HAP-1 (cell line): ENCODE measurements at regions not wholly inside any gene's neighbourhood (a gene's known extent, or its start where the extent isn't known, plus 50 kb on each side); places are given as distances from the start of the nearest gene placed in this dataset.

Experiments used
- DNase-seq, 2 experiments: peaks; one replicate each; pipeline ENCODE4 v3.0.0-alpha.2; 2016 to 2020; ENCODE audit warnings: low spot score in 2 of 2
- H3K27me3 ChIP-seq: fragments of 250-450 bp; sonication (Bioruptor Pico); 2 replicates; pipeline ENCODE4 v1.5.1; 2020; ENCODE audit warnings: low read depth, mild to moderate bottlenecking, moderate library complexity
- H3K36me3 ChIP-seq: fragments of 250-450 bp; sonication (Bioruptor Pico); replicated peaks from 2 replicates; pipeline ENCODE4 v1.5.1; 2020; ENCODE audit warnings: mild to moderate bottlenecking
- H3K4me1 ChIP-seq: fragments of 250-450 bp; sonication (Bioruptor Pico); 2 replicates; pipeline ENCODE4 v1.5.1; 2020; ENCODE audit warnings: mild to moderate bottlenecking
- H3K4me3 ChIP-seq: fragments of 250-450 bp; sonication (Bioruptor Pico); 2 replicates; pipeline ENCODE4 v1.5.1; 2020; ENCODE audit warnings: mild to moderate bottlenecking, moderate library complexity
- H3K9me3 ChIP-seq: fragments of 250-450 bp; sonication (Bioruptor Pico); 2 replicates; pipeline ENCODE4 v1.5.1; 2020; ENCODE audit warnings: mild to moderate bottlenecking, moderate library complexity
- in situ Hi-C: fragments of 300-500 bp; cut with MboI; formaldehyde crosslinking; loops from 3 replicates; pipeline ENCODE4 v1.14.3; 2020; ENCODE audit warnings: low sequenced_read_pairs, inconsistent platforms, mixed read lengths

- Histone ChIP-seq H3K9me3 (no peaks in the 10 kb centered on the region), H3K27me3 (peaks cover 12% of the 10 kb centered on the region; the same call in 1 of the 2 replicates), H3K4me1 (no peaks in the 10 kb centered on the region), H3K36me3 (no peaks in the 10 kb centered on the region), H3K4me3 (no peak overlapping the region)
- no peak for DNase-seq
- in situ Hi-C loops: no loop called here
Measured at GRCh38 chr2:41967476-41968181, 80.2 kb upstream of the PKDCC start.

- Histone ChIP-seq H3K9me3 (no peaks in the 10 kb centered on the region), H3K4me3 (no peak overlapping the region), H3K27me3 (peaks cover 8% of the 10 kb centered on the region; the same call in 1 of the 2 replicates), H3K4me1 (no peaks in the 10 kb centered on the region), H3K36me3 (no peaks in the 10 kb centered on the region)
- in situ Hi-C loops: no loop called here
- no peak for DNase-seq
Measured at GRCh38 chr2:41968182-41968578, 79.6 kb upstream of the PKDCC start.

GRCh38 chr2:41970988-41971660 lies 76.7 kb upstream of the PKDCC start:
- in situ Hi-C loops: no loop called here
- peaks cover 2% of the 10 kb centered on the region for H3K27me3 ChIP-seq
- DNase-seq: no peak
- H3K36me3 ChIP-seq: no peaks in the 10 kb centered on the region
- no peak overlapping the region for H3K4me3 ChIP-seq
- H3K4me1 ChIP-seq: no peaks in the 10 kb centered on the region
- H3K9me3 ChIP-seq: no peaks in the 10 kb centered on the region

GRCh38 chr2:41972179-41972578 lies 75.6 kb upstream of the PKDCC start:
- no peak for DNase-seq
- in situ Hi-C loops: no loop called here
- Histone ChIP-seq H3K9me3 (no peaks in the 10 kb centered on the region), H3K27me3 (peaks cover 2% of the 10 kb centered on the region; the same call in 1 of the 2 replicates), H3K4me3 (no peak overlapping the region), H3K4me1 (no peaks in the 10 kb centered on the region), H3K36me3 (no peaks in the 10 kb centered on the region)

- no peaks in the 10 kb centered on the region for H3K9me3 ChIP-seq
- in situ Hi-C loops: no loop called here
- no peaks in the 10 kb centered on the region for H3K4me1 ChIP-seq
- H3K27me3 ChIP-seq: peaks cover 2% of the 10 kb centered on the region; the same call in 1 of the 2 replicates
- H3K4me3 ChIP-seq: no peak overlapping the region
- H3K36me3 ChIP-seq: no peaks in the 10 kb centered on the region
- DNase-seq: no peak
Measured at GRCh38 chr2:41972819-41973218, 75.0 kb upstream of the PKDCC start.

GRCh38 chr2:41973871-41974270 lies 74.0 kb upstream of the PKDCC start:
- peaks cover 2% of the 10 kb centered on the region; the same call in 1 of the 2 replicates for H3K27me3 ChIP-seq
- H3K9me3 ChIP-seq: no peaks in the 10 kb centered on the region
- in situ Hi-C loops: no loop called here
- no peak for DNase-seq
- no peaks in the 10 kb centered on the region for H3K36me3 ChIP-seq
- no peak overlapping the region for H3K4me3 ChIP-seq
- no peaks in the 10 kb centered on the region for H3K4me1 ChIP-seq

- no peak overlapping the region for H3K4me3 ChIP-seq
- in situ Hi-C loops: no loop called here
- H3K27me3 ChIP-seq: no peaks in the 10 kb centered on the region
Measured at GRCh38 chr2:41981417-41981816, 66.4 kb upstream of the PKDCC start.

GRCh38 chr2:41985573-41986095 lies 62.2 kb upstream of the PKDCC start:
- H3K4me3 ChIP-seq: no peak overlapping the region
- H3K27me3 ChIP-seq: no peaks in the 10 kb centered on the region
- H3K36me3 ChIP-seq: no peaks in the 10 kb centered on the region
- DNase-seq: no peak
- in situ Hi-C loops: no loop called here
- no peaks in the 10 kb centered on the region for H3K9me3 ChIP-seq
- H3K4me1 ChIP-seq: no peaks in the 10 kb centered on the region

More at GRCh38 chr2:41981417-41981816, 66.4 kb upstream of the PKDCC start:
- no peaks in the 10 kb centered on the region for H3K4me1 ChIP-seq
- DNase-seq: no peak
- no peaks in the 10 kb centered on the region for H3K9me3 ChIP-seq
- no peaks in the 10 kb centered on the region for H3K36me3 ChIP-seq

GRCh38 chr2:41989501-41990180 lies 58.2 kb upstream of the PKDCC start:
- in situ Hi-C loops: no loop called here
- no peak for DNase-seq
- Histone ChIP-seq H3K4me1 (no peaks in the 10 kb centered on the region), H3K9me3 (no peaks in the 10 kb centered on the region), H3K36me3 (no peaks in the 10 kb centered on the region), H3K27me3 (no peaks in the 10 kb centered on the region), H3K4me3 (no peak overlapping the region)

GRCh38 chr2:41990245-41990644 lies 57.6 kb upstream of the PKDCC start:
- H3K4me1 ChIP-seq: no peaks in the 10 kb centered on the region
- H3K27me3 ChIP-seq: no peaks in the 10 kb centered on the region
- no peak for DNase-seq
- H3K4me3 ChIP-seq: no peak overlapping the region
- H3K9me3 ChIP-seq: no peaks in the 10 kb centered on the region
- in situ Hi-C loops: no loop called here
- no peaks in the 10 kb centered on the region for H3K36me3 ChIP-seq

- H3K4me3 ChIP-seq: no peak overlapping the region
- no peaks in the 10 kb centered on the region for H3K4me1 ChIP-seq
- in situ Hi-C loops: no loop called here
- H3K36me3 ChIP-seq: no peaks in the 10 kb centered on the region
- no peaks in the 10 kb centered on the region for H3K27me3 ChIP-seq
- DNase-seq: no peak
- H3K9me3 ChIP-seq: no peaks in the 10 kb centered on the region
Measured at GRCh38 chr2:41990688-41991087, 57.1 kb upstream of the PKDCC start.

GRCh38 chr2:41992056-41992642 lies 55.7 kb upstream of the PKDCC start:
- no peak for DNase-seq
- in situ Hi-C loops: no loop called here
- H3K4me1 ChIP-seq: no peaks in the 10 kb centered on the region
- no peak overlapping the region for H3K4me3 ChIP-seq
- no peaks in the 10 kb centered on the region for H3K36me3 ChIP-seq
- no peaks in the 10 kb centered on the region for H3K9me3 ChIP-seq
- H3K27me3 ChIP-seq: no peaks in the 10 kb centered on the region

GRCh38 chr2:41992671-41993434 lies 55.0 kb upstream of the PKDCC start:
- in situ Hi-C loops: no loop called here
- no peak overlapping the region for H3K4me3 ChIP-seq
- no peaks in the 10 kb centered on the region for H3K4me1 ChIP-seq
- H3K9me3 ChIP-seq: no peaks in the 10 kb centered on the region
- no peaks in the 10 kb centered on the region for H3K36me3 ChIP-seq
- H3K27me3 ChIP-seq: no peaks in the 10 kb centered on the region
- DNase-seq: no peak
